ENCODE measurements at regions not wholly inside any gene's neighbourhood (a gene's known extent, or its start where the extent isn't known, plus 50 kb on each side); places are given as distances from the start of the nearest gene placed in this dataset.

- no peak for DNase-seq
Observed at GRCh38 chr3:66592927-66593625, 92.3 kb upstream of the LRIG1 start.

- DNase-seq = no peak
Observed at GRCh38 chr3:66593978-66594377, 93.2 kb upstream of the LRIG1 start.

GRCh38 chr3:66597308-66597863 is 96.6 kb upstream of the LRIG1 start:
- no peak for DNase-seq

- DNase-seq = no peak
Observed at GRCh38 chr3:66598168-66598567, 97.3 kb upstream of the LRIG1 start.

GRCh38 chr3:66602237-66602636 is 101.4 kb upstream of the LRIG1 start:
- no peak for DNase-seq

GRCh38 chr3:66602691-66603090 is 101.9 kb upstream of the LRIG1 start:
- no peak for DNase-seq

- DNase-seq = no peak
Observed at GRCh38 chr3:66603151-66603611, 102.4 kb upstream of the LRIG1 start.

- DNase-seq = no peak
Observed at GRCh38 chr3:66604481-66604880, 103.7 kb upstream of the LRIG1 start.

GRCh38 chr3:66606126-66606525 is 105.3 kb upstream of the LRIG1 start:
- no peak for DNase-seq

GRCh38 chr3:66606868-66607267 is 106.0 kb upstream of the LRIG1 start:
- no peak for DNase-seq

- no peak for DNase-seq
Observed at GRCh38 chr3:66609660-66610561, 109.1 kb upstream of the LRIG1 start.

- DNase-seq = no peak
Observed at GRCh38 chr3:66610562-66610909, 109.7 kb upstream of the LRIG1 start.

- no peak for DNase-seq
Observed at GRCh38 chr3:66615643-66616301, 115.0 kb upstream of the LRIG1 start.

- no peak for DNase-seq
Observed at GRCh38 chr3:66617351-66617750, 116.5 kb upstream of the LRIG1 start.

GRCh38 chr3:66618066-66618465 is 117.2 kb upstream of the LRIG1 start:
- no peak for DNase-seq

GRCh38 chr3:66620296-66620695 is 119.5 kb upstream of the LRIG1 start:
- DNase-seq = no peak

- no peak for DNase-seq
Observed at GRCh38 chr3:66622756-66623457, 122.1 kb upstream of the LRIG1 start.

GRCh38 chr3:66625505-66626216 is 124.8 kb upstream of the LRIG1 start:
- DNase-seq = no peak

- DNase-seq = no peak
Observed at GRCh38 chr3:66629150-66629981, 128.5 kb upstream of the LRIG1 start.

GRCh38 chr3:66629982-66630368 is 129.2 kb upstream of the LRIG1 start:
- no peak for DNase-seq
